Sigmoid colon (tissue), 4 donors: ENCODE measurements at regions not wholly inside any gene's neighbourhood (a gene's known extent, or its start where the extent isn't known, plus 50 kb on each side); places are given as distances from the start of the nearest gene placed in this dataset.

Experiments
- EP300 ChIP-seq, 4 donors: sonication (generic); formaldehyde crosslinking; IDR thresholded peaks; one replicate each; pipeline ENCODE4 v1.6.1; 2017; ENCODE audit warnings: antibody characterized with exemption in 4 of 4
- POLR2A ChIP-seq, 2 donors: fragments of 450-650 bp; IDR thresholded peaks; one replicate each; pipeline ENCODE4 v1.6.1; 2016; ENCODE audit warnings: antibody characterized with exemption in 2 of 2, mild to moderate bottlenecking in 2 of 2, moderate library complexity in 2 of 2
- POLR2AphosphoS5 ChIP-seq, 4 donors: sonication (generic); formaldehyde crosslinking; IDR thresholded peaks; one replicate each; pipeline ENCODE4 v1.6.1; 2017; ENCODE audit warnings: antibody characterized with exemption in 4 of 4
- TF ChIP-seq, protein P1 (sequence below), 4 experiments: fragments of 450-650 bp in 3 of 4; fragments of 200-600 bp in 1 of 4; IDR thresholded peaks; one replicate each; pipeline ENCODE4 v1.5.1; 2016 to 2019; ENCODE audit warnings: antibody characterized with exemption in 4 of 4, mild to moderate bottlenecking in 3 of 4, moderate library complexity in 2 of 4

DNA sequence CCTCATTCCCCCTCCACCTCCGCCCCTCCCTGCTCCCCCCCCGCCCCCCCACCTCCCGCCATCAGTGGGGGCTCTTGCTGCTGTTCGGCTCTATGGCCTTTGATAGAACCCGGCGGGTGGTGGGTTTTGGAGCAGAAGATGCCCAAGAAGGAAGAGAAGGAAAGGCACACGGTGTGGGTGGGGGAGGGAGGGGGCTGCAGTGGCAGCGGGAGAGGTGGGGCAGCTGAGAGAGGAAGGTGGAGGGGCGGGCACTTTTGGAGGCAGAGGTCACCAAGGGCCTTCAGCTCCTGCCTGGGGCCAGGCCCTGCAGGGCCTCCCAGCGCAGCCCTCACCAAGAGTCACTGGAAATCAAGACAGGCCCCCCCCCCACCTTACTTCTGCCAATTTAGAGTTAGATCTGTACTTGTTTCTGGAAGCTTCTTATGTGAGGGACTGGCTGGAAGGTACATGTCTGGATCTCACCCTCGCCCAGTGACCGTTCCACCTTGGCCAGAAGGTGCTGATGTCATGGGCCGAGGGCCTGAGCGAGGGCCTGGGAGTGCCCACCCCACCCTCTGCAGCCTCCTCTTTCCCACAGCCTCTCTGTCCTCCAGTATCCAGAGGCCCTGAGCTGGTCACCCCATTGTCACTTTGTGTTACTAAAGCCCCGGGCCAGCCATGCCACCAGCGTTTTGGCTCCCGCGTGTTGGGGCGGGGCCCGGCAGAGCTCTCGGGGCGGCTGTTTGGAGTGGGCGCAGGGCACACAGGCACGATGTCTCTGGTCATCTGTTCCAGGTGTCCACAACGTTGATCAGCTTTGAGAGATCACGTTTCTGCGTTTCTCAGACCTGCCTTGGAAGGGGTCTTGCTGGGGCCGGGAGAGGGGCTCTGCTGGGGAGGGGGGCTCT lies 153.9 kb downstream of the KIF26A start:
- TF ChIP-seq, protein P1, sequence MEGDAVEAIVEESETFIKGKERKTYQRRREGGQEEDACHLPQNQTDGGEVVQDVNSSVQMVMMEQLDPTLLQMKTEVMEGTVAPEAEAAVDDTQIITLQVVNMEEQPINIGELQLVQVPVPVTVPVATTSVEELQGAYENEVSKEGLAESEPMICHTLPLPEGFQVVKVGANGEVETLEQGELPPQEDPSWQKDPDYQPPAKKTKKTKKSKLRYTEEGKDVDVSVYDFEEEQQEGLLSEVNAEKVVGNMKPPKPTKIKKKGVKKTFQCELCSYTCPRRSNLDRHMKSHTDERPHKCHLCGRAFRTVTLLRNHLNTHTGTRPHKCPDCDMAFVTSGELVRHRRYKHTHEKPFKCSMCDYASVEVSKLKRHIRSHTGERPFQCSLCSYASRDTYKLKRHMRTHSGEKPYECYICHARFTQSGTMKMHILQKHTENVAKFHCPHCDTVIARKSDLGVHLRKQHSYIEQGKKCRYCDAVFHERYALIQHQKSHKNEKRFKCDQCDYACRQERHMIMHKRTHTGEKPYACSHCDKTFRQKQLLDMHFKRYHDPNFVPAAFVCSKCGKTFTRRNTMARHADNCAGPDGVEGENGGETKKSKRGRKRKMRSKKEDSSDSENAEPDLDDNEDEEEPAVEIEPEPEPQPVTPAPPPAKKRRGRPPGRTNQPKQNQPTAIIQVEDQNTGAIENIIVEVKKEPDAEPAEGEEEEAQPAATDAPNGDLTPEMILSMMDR (IDR thresholded peaks at IDR 0.05): no peak
- TF ChIP-seq POLR2AphosphoS5 (IDR thresholded peaks at IDR 0.05) (no peak), EP300 (IDR thresholded peaks at IDR 0.05) (no peak), POLR2A (IDR thresholded peaks at IDR 0.05) (no peak)
